DND-41 (cell line): ENCODE measurements at regions not wholly inside any gene's neighbourhood (a gene's known extent, or its start where the extent isn't known, plus 50 kb on each side); places are given as distances from the start of the nearest gene placed in this dataset.

ENCODE experiments used
- ATAC-seq: fragments of 200-7000 bp; cut with Tn5 transposase; 3 replicates; pipeline ENCODE4 v1.9.1; 2021; ENCODE audit warnings: low read depth; ENCODE audit not compliant: insufficient read depth
- DNase-seq: peaks from one replicate; pipeline ENCODE4 v3.0.0-alpha.2; 2020
- H2AFZ ChIP-seq: 2 replicates; pipeline ENCODE4 v1.6.0; 2012; ENCODE audit warnings: low read depth, low read length
- H3K27ac ChIP-seq: 2 replicates; pipeline ENCODE4 v1.5.1; 2012; ENCODE audit warnings: low read length, inconsistent platforms
- H3K27me3 ChIP-seq: fragments of 200-600 bp; sonication (generic); 2 replicates; pipeline ENCODE4 v1.6.0; 2012; ENCODE audit warnings: low read length, mild to moderate bottlenecking, inconsistent platforms; ENCODE audit not compliant: insufficient read depth, poor library complexity
- H3K36me3 ChIP-seq: 2 replicates; pipeline ENCODE4 v1.5.1; 2012; ENCODE audit warnings: low read length, inconsistent platforms; ENCODE audit not compliant: insufficient read depth
- H3K4me1 ChIP-seq: 2 replicates; pipeline ENCODE4 v1.5.1; 2012; ENCODE audit warnings: mild to moderate bottlenecking, low read length; ENCODE audit not compliant: insufficient read depth
- H3K4me2 ChIP-seq: 2 replicates; pipeline ENCODE4 v1.6.0; 2012; ENCODE audit warnings: mild to moderate bottlenecking, moderate library complexity, low read length, inconsistent platforms; ENCODE audit not compliant: insufficient read depth
- H3K4me3 ChIP-seq, 2 experiments: fragments of 200-600 bp in 1 of 2; shearing (Covaris generic) in 1 of 2; 2 replicates each; pipeline ENCODE4 v1.5.1; 2012 to 2016; ENCODE audit warnings: inconsistent platforms in 2 of 2, low read length in 2 of 2, mild to moderate bottlenecking in 2 of 2, low read depth in 1 of 2, moderate library complexity in 1 of 2
- H3K79me2 ChIP-seq: 2 replicates; pipeline ENCODE4 v1.6.0; 2012; ENCODE audit warnings: low read length, inconsistent platforms; ENCODE audit not compliant: insufficient read depth
- H3K9ac ChIP-seq: 2 replicates; pipeline ENCODE4 v1.6.0; 2012; ENCODE audit warnings: low read depth, mild to moderate bottlenecking, inconsistent platforms, low read length, moderate library complexity
- H3K9me3 ChIP-seq: 2 replicates; pipeline ENCODE4 v1.5.1; 2012; ENCODE audit warnings: low read length, moderate library complexity, mild to moderate bottlenecking, inconsistent platforms; ENCODE audit not compliant: insufficient read depth, severe bottlenecking
- H4K20me1 ChIP-seq: 2 replicates; pipeline ENCODE4 v1.6.0; 2012; ENCODE audit warnings: low read length; ENCODE audit not compliant: insufficient read depth
- EZH2 ChIP-seq: IDR thresholded peaks from 3 replicates; pipeline ENCODE4 v1.6.1; 2012; ENCODE audit warnings: borderline replicate concordance, low read depth, mild to moderate bottlenecking, moderate library complexity, low read length, inconsistent platforms; ENCODE audit not compliant: severe bottlenecking
- TF ChIP-seq, protein P1 (sequence below): IDR thresholded peaks from 2 replicates; pipeline ENCODE4 v1.5.1; 2012; ENCODE audit warnings: borderline replicate concordance, low read length, moderate library complexity, mild to moderate bottlenecking; ENCODE audit not compliant: poor library complexity, severe bottlenecking; ENCODE audit errors: extremely low read depth

DNA sequence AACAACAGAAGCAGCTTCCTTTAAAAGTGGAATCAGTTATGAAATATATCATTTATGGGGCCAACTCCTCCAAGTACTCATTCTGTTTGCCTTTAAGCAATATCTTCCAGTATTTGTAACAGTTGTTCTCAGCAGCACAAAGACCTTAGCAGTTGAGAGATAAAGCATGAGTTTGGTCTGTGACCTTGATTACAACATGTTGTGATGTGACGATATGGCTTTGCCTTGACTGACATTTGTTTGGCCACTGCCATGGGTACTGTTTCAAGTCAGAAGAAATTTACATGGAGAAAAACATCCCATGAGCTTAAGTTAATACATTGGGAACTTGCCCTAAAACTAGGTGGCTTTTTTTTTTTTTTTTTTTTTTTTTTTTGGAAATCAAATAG, 175.1 kb upstream of the KBTBD8 start:
- DNase-seq (no peak), ATAC-seq (no peak)
- no peak overlapping the region for H2AFZ ChIP-seq
- H4K20me1 ChIP-seq: no peaks in the 10 kb centered on the region
- H3K36me3 ChIP-seq: no peaks in the 10 kb centered on the region
- no peak overlapping the region for H3K4me3 ChIP-seq
- H3K4me2 ChIP-seq: no peak overlapping the region
- H3K4me1 ChIP-seq: no peaks in the 10 kb centered on the region
- H3K79me2 ChIP-seq: no peaks in the 10 kb centered on the region
- H3K27me3 ChIP-seq: no peaks in the 10 kb centered on the region
- TF ChIP-seq, protein P1, sequence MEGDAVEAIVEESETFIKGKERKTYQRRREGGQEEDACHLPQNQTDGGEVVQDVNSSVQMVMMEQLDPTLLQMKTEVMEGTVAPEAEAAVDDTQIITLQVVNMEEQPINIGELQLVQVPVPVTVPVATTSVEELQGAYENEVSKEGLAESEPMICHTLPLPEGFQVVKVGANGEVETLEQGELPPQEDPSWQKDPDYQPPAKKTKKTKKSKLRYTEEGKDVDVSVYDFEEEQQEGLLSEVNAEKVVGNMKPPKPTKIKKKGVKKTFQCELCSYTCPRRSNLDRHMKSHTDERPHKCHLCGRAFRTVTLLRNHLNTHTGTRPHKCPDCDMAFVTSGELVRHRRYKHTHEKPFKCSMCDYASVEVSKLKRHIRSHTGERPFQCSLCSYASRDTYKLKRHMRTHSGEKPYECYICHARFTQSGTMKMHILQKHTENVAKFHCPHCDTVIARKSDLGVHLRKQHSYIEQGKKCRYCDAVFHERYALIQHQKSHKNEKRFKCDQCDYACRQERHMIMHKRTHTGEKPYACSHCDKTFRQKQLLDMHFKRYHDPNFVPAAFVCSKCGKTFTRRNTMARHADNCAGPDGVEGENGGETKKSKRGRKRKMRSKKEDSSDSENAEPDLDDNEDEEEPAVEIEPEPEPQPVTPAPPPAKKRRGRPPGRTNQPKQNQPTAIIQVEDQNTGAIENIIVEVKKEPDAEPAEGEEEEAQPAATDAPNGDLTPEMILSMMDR: no peak
- TF ChIP-seq EZH2: no peak
- H3K27ac ChIP-seq: no peak overlapping the region
- no peak overlapping the region for H3K9ac ChIP-seq
- H3K9me3 ChIP-seq: no peaks in the 10 kb centered on the region

DNA sequence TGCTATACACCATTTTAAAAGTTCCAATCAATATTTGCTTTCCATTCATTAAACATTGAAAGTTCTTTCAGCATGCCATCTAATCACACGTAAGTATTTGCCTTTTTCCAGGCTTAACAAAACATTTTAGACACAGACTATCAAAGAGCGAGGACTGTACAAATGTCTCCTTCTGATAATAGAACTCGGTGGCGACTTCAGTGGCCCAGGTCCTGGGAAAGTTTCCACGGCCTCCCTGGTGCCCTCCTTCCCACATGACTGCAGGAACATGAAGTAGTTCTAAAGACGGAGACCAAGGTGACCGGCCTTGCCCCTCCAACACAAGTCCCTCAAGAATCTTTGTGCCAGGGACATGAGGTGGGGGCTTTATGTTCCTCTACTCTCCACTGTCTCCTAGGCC, 174.6 kb upstream of the KBTBD8 start:
- no peak overlapping the region for H3K4me3 ChIP-seq
- H3K9me3 ChIP-seq: no peaks in the 10 kb centered on the region
- no peak overlapping the region for H3K9ac ChIP-seq
- no peaks in the 10 kb centered on the region for H3K27me3 ChIP-seq
- no peaks in the 10 kb centered on the region for H3K79me2 ChIP-seq
- no peak for DNase-seq
- H2AFZ ChIP-seq: no peak overlapping the region
- H3K27ac ChIP-seq: no peak overlapping the region
- no peaks in the 10 kb centered on the region for H3K4me1 ChIP-seq
- ATAC-seq: no peak
- H3K36me3 ChIP-seq: no peaks in the 10 kb centered on the region
- H4K20me1 ChIP-seq: no peaks in the 10 kb centered on the region
- no peak for TF ChIP-seq EZH2
- TF ChIP-seq, protein P1: no peak
- no peak overlapping the region for H3K4me2 ChIP-seq

DNA sequence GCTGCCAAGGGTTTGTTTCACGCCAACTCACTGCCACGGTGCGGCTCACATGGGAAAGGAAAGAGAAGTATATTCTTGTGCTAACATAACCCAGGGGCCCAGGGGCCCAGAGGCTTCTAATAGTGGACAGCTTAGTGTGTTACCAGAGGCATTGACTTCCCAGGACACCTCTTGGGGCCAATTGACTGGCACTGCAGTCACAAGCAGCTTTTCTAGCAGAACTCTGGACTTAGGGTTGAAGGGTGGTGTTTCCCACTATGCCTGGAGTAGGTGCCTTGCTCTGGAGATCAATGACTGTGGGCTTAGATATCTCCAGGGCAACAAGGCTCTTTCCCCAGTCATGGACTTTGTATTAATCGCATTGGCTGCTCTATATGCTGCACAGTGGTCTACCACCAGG, 172.7 kb upstream of the KBTBD8 start:
- H3K4me2 ChIP-seq: no peak overlapping the region
- H3K27ac ChIP-seq: no peak overlapping the region
- no peak for TF ChIP-seq EZH2
- TF ChIP-seq, protein P1: no peak
- no peak overlapping the region for H3K4me3 ChIP-seq
- H3K36me3 ChIP-seq: no peaks in the 10 kb centered on the region
- no peak for ATAC-seq
- H3K9me3 ChIP-seq: no peaks in the 10 kb centered on the region
- no peak overlapping the region for H3K9ac ChIP-seq
- no peaks in the 10 kb centered on the region for H3K79me2 ChIP-seq
- no peaks in the 10 kb centered on the region for H4K20me1 ChIP-seq
- no peak overlapping the region for H2AFZ ChIP-seq
- no peaks in the 10 kb centered on the region for H3K27me3 ChIP-seq
- no peaks in the 10 kb centered on the region for H3K4me1 ChIP-seq
- no peak for DNase-seq

DNA sequence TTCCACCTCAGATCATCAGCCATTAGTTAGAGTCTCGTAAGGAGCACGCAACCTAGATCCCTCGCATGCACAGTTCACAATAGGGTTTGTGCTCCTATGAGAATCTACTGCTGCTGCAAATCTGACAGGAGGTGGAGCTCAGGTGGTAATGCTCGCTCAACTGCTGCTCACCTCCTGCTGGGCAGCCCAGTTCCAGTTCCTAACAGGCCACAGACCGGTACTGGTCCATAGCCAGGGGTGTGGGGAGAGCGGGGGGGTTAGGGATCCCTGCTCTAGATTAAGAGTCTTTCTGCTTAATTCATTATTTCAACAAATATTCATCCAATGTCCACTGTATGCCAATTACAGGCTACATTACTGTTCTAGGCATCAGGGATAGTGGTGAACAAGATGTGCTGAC, 170.4 kb upstream of the KBTBD8 start:
- Histone ChIP-seq H3K4me3 (no peak overlapping the region), H3K36me3 (no peaks in the 10 kb centered on the region), H3K27ac (no peak overlapping the region), H4K20me1 (no peaks in the 10 kb centered on the region), H3K4me1 (no peaks in the 10 kb centered on the region), H2AFZ (no peak overlapping the region), H3K9ac (no peak overlapping the region), H3K27me3 (no peaks in the 10 kb centered on the region), H3K79me2 (no peaks in the 10 kb centered on the region), H3K4me2 (no peak overlapping the region), H3K9me3 (no peaks in the 10 kb centered on the region)
- no peak for DNase-seq
- TF ChIP-seq, protein P1: no peak
- no peak for TF ChIP-seq EZH2
- no peak for ATAC-seq
